Skeletal muscle satellite cell (primary cell): ENCODE measurements at regions not wholly inside any gene's neighbourhood (a gene's known extent, or its start where the extent isn't known, plus 50 kb on each side); places are given as distances from the start of the nearest gene placed in this dataset.

Experiments
- H3K27me3 ChIP-seq: 2 replicates; pipeline ENCODE4 v1.7.0; 2013; ENCODE audit warnings: low read length; ENCODE audit not compliant: control insufficient read depth, insufficient read depth
- H3K36me3 ChIP-seq: 2 replicates; pipeline ENCODE4 v1.7.0; 2013; ENCODE audit warnings: mild to moderate bottlenecking, control low read depth, low read length; ENCODE audit not compliant: insufficient read depth
- H3K4me1 ChIP-seq: 2 replicates; pipeline ENCODE4 v1.7.0; 2013; ENCODE audit warnings: low read length; ENCODE audit not compliant: control insufficient read depth, insufficient read depth
- H3K4me2 ChIP-seq: 2 replicates; pipeline ENCODE4 v1.7.0; 2013; ENCODE audit warnings: mild to moderate bottlenecking, low read length
- H3K4me3 ChIP-seq: 2 replicates; pipeline ENCODE4 v1.7.0; 2013; ENCODE audit warnings: low read length
- H3K9ac ChIP-seq: 2 replicates; pipeline ENCODE4 v1.7.0; 2013; ENCODE audit warnings: mild to moderate bottlenecking, low read depth, low read length, moderate library complexity
- H3K9me3 ChIP-seq: replicated peaks from 2 replicates; pipeline ENCODE4 v1.7.0; 2013; ENCODE audit warnings: mild to moderate bottlenecking, control low read depth, low read length

- no peak overlapping the region for H3K4me3 ChIP-seq
Measured at GRCh38 chr6:170114187-170114945, 176.5 kb downstream of the DLL1 start.

GRCh38 chr6:170113141-170113540 is 177.7 kb downstream of the DLL1 start:
- Histone ChIP-seq H3K9me3 (no peaks in the 10 kb centered on the region), H3K4me2 (no peak overlapping the region), H3K4me1 (no peaks in the 10 kb centered on the region), H3K27me3 (no peaks in the 10 kb centered on the region), H3K4me3 (no peak overlapping the region), H3K9ac (no peak overlapping the region), H3K36me3 (no peaks in the 10 kb centered on the region)

More at GRCh38 chr6:170114187-170114945, 176.5 kb downstream of the DLL1 start:
- H3K27me3 ChIP-seq = no peaks in the 10 kb centered on the region
- H3K9ac ChIP-seq = no peak overlapping the region
- no peaks in the 10 kb centered on the region for H3K4me1 ChIP-seq
- no peaks in the 10 kb centered on the region for H3K36me3 ChIP-seq
- no peaks in the 10 kb centered on the region for H3K9me3 ChIP-seq
- no peak overlapping the region for H3K4me2 ChIP-seq

GRCh38 chr6:170112583-170112860 is 178.4 kb downstream of the DLL1 start:
- Histone ChIP-seq H3K9me3 (no peaks in the 10 kb centered on the region), H3K27me3 (no peaks in the 10 kb centered on the region), H3K9ac (no peak overlapping the region), H3K4me2 (no peak overlapping the region), H3K36me3 (no peaks in the 10 kb centered on the region), H3K4me1 (no peaks in the 10 kb centered on the region), H3K4me3 (no peak overlapping the region)

- Histone ChIP-seq H3K36me3 (no peaks in the 10 kb centered on the region), H3K4me2 (no peak overlapping the region), H3K9me3 (no peaks in the 10 kb centered on the region), H3K9ac (no peak overlapping the region), H3K4me3 (no peak overlapping the region), H3K27me3 (no peaks in the 10 kb centered on the region), H3K4me1 (no peaks in the 10 kb centered on the region)
Measured at GRCh38 chr6:170111816-170112582, 178.9 kb downstream of the DLL1 start.

GRCh38 chr6:170111141-170111664 is 179.7 kb downstream of the DLL1 start:
- no peaks in the 10 kb centered on the region for H3K36me3 ChIP-seq
- H3K4me2 ChIP-seq = no peak overlapping the region
- H3K9me3 ChIP-seq = no peaks in the 10 kb centered on the region
- H3K9ac ChIP-seq = no peak overlapping the region
- H3K27me3 ChIP-seq = no peaks in the 10 kb centered on the region
- no peak overlapping the region for H3K4me3 ChIP-seq
- no peaks in the 10 kb centered on the region for H3K4me1 ChIP-seq

- Histone ChIP-seq H3K36me3 (no peaks in the 10 kb centered on the region), H3K4me2 (no peak overlapping the region), H3K9me3 (no peaks in the 10 kb centered on the region), H3K4me1 (no peaks in the 10 kb centered on the region), H3K4me3 (no peak overlapping the region), H3K9ac (no peak overlapping the region), H3K27me3 (no peaks in the 10 kb centered on the region)
Measured at GRCh38 chr6:170110201-170111140, 180.4 kb downstream of the DLL1 start.

GRCh38 chr6:170108890-170109587 is 181.8 kb downstream of the DLL1 start:
- no peak overlapping the region for H3K4me2 ChIP-seq
- no peaks in the 10 kb centered on the region for H3K27me3 ChIP-seq
- H3K36me3 ChIP-seq = no peaks in the 10 kb centered on the region
- H3K9me3 ChIP-seq = no peaks in the 10 kb centered on the region
- no peaks in the 10 kb centered on the region for H3K4me1 ChIP-seq
- H3K4me3 ChIP-seq = no peak overlapping the region
- H3K9ac ChIP-seq = no peak overlapping the region

- no peak overlapping the region for H3K9ac ChIP-seq
- no peaks in the 10 kb centered on the region for H3K4me1 ChIP-seq
- H3K36me3 ChIP-seq = no peaks in the 10 kb centered on the region
- no peak overlapping the region for H3K4me3 ChIP-seq
- no peak overlapping the region for H3K4me2 ChIP-seq
- no peaks in the 10 kb centered on the region for H3K9me3 ChIP-seq
- no peaks in the 10 kb centered on the region for H3K27me3 ChIP-seq
Measured at GRCh38 chr6:170108456-170108855, 182.4 kb downstream of the DLL1 start.

GRCh38 chr6:170107606-170108222 is 183.2 kb downstream of the DLL1 start:
- no peaks in the 10 kb centered on the region for H3K27me3 ChIP-seq
- no peaks in the 10 kb centered on the region for H3K36me3 ChIP-seq
- no peaks in the 10 kb centered on the region for H3K9me3 ChIP-seq
- no peak overlapping the region for H3K4me2 ChIP-seq
- no peak overlapping the region for H3K4me3 ChIP-seq
- no peaks in the 10 kb centered on the region for H3K4me1 ChIP-seq
- no peak overlapping the region for H3K9ac ChIP-seq

- H3K9ac ChIP-seq = no peak overlapping the region
- H3K4me3 ChIP-seq = no peak overlapping the region
- H3K9me3 ChIP-seq = no peaks in the 10 kb centered on the region
- H3K36me3 ChIP-seq = no peaks in the 10 kb centered on the region
- no peaks in the 10 kb centered on the region for H3K4me1 ChIP-seq
- H3K27me3 ChIP-seq = no peaks in the 10 kb centered on the region
- H3K4me2 ChIP-seq = no peak overlapping the region
Measured at GRCh38 chr6:170106906-170107525, 183.9 kb downstream of the DLL1 start.
